Stimulated activated CD4-positive, alpha-beta T cell treated with anti-CD3 and anti-CD28 coated beads, TNF-alpha, amount 100 ng/mL, for 1 hour (primary cell): ENCODE measurements at regions not wholly inside any gene's neighbourhood (a gene's known extent, or its start where the extent isn't known, plus 50 kb on each side); places are given as distances from the start of the nearest gene placed in this dataset.
"Not testable (repeated sequence)": the region's sequence is repeated elsewhere in the genome, so short reads cannot be mapped to it uniquely, and the experiment has no call there.

Experiments
- DNase-seq, 3 donors: peaks; one replicate each; pipeline ENCODE4 v3.0.0-alpha.2; 2020; ENCODE audit warnings: low read depth in 3 of 3, low spot score in 1 of 3

DNA sequence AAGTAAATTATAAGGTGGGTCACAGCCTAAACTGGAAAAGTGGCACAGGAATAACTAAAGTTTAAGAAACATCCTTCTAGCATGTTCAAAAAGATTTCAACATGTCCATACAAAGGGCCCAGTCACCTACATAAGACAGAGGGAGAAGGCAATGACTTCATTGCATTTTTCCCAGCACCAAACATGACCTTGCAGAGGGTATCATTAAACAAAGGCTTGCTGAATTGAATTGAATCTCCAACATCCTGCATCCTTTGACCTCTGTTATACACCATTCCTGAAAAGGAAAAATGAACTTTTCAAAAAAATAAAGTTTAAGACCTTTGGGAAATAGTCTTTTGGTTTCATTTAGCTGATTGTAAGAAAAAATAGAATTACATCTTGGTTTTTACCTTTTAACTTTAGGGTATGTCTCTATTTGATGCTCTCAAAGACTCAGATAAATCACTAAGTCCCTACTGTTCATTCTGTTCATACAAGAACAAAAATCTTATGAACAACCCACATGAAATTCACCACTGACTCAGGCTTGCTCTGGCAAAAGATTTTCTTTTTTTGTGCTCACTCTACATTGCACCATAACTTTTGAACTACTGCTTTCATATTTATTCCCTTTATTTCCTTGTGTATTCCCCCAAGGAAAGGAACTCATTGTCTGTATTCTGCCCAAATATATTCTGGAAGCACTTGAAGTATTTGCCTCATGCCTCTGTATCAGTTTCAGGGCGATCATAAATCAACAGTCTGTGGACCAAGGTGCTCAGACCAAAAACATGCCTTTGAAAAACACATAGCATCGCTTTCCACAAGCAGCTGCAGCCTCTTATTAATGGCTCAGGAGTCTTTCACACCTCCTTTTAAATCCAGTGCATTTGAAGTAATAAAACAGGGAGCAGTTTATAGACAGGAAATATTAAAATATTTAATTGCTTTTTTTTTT, 121.7 kb downstream of the DUSP6 start:
- DNase-seq: no peak

DNA sequence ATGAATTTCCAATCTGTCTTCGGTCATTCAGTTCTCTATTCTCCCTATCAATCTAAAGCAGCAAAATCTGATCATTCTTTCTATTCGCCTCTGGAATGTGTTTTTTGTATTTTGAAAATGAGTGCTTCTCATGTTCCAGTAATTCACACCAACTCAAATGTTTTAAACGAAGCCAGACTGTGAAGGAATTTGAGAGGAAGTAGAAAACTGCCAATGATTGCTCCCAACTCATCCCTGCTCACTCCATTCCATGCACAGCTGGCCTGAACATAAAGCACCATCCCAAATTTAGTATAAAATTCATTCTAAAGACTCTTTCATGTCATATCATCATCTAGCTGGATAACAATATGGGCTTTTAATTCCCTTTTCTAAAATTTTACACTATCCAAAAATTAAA, 123.8 kb downstream of the DUSP6 start:
- DNase-seq: no peak

DNA sequence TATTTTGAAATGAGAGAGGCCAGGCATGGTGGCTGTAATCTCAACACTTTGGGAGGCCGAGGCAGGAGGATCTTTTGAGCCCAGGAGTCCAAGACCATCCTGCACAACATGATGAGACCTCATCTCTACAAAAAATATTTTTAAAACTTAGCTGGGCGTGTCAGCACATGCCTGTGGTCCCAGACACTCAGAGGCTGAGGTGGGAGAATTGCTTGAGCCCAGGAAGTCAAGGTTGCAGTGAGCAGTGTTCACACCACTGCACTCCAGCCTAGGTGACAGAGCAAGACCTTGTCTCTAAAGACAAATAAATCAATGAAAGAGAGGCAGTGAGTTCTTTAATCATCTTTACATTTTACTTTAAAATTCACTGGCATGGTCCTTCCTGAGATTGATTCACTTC, 124.5 kb downstream of the DUSP6 start:
- no peak for DNase-seq

DNA sequence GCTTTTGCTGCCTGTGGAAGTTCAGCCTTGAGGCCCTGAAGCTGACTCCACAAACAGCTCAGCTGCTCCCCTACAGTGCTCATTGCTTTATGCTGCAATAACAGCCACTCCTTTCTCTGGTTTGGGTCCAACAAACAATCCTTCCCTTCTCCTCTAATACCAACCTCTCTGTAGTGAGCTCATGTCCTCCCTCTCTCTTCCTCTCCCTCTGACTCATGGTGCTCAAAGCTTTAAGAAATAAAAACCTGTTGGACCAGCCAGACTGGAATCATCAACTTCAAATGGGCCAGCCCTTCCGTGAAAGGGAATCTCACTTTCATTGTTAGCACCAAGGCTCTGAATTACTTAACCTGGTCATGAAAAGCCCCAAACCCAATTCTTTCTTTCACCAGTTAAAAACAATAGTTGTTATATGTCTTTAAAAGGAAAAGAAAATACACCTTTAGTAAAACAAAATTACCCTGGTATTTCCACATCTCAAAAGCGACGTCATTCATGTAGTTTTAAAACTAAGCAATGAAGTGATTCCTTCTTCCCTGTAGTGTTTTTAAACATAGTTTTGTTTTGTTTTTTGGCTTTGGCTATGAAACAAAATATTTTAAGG, 126.4 kb downstream of the DUSP6 start:
- no peak for DNase-seq

DNA sequence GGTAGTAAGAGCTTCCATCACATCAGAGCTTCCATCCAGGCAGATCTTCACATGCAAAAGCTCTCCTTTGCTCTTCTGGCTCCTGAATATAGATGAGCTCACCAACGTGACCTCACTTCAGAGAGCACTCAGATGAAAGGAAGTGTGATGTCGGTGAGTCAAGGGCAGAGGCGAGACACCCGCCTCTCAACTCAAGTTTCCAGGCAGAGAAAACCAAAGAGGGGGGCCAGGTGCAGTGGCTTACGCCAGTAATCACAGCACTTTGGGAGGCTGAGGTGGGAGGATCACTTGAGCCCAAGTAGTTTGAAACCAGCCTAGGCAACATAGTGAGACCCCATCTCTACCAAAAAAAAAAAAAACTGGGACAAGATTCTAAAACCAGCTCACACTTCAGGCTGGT, 126.9 kb downstream of the DUSP6 start:
- DNase-seq: peak; percentile 27 to 45 (median 43)

DNA sequence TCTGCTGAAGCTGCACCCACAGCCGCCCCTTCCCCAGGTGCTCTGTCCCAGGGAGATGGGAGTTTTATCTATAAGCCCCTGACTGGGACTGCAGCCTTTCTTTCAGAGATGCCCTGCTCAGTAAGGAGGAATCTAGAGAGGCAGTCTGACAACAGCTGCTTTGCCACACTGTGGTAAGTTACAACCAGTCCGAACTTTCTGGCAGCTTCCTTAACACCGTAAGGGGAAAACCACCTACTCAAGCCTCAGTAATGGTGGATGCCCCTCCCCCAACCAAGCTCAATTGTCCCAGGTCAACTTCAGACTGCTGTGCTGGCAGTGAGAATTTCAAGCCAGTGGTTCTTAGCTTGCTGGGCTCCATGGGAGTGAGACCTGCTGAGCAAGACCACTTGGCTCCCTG, 129.7 kb downstream of the DUSP6 start:
- not testable (repeated sequence) for DNase-seq

DNA sequence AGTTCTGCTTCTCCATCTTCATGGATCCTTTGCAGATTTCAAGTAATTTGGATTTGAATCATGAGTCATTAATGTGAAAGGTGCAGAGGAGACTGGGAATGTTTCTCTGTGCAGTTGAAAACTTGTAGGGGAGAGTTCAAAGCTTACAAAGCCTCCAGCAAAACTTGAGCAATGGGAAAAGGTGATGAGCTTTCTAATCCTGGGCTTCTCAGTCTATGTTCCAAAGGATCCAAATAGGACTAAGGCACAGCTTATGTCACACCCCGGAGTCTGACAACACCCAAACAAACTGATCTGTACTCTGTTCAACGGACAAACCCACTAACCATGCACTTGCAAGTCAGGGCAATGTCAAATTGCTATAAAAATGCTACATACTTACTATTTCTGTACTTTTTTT, 134.8 kb downstream of the DUSP6 start:
- no peak for DNase-seq

DNA sequence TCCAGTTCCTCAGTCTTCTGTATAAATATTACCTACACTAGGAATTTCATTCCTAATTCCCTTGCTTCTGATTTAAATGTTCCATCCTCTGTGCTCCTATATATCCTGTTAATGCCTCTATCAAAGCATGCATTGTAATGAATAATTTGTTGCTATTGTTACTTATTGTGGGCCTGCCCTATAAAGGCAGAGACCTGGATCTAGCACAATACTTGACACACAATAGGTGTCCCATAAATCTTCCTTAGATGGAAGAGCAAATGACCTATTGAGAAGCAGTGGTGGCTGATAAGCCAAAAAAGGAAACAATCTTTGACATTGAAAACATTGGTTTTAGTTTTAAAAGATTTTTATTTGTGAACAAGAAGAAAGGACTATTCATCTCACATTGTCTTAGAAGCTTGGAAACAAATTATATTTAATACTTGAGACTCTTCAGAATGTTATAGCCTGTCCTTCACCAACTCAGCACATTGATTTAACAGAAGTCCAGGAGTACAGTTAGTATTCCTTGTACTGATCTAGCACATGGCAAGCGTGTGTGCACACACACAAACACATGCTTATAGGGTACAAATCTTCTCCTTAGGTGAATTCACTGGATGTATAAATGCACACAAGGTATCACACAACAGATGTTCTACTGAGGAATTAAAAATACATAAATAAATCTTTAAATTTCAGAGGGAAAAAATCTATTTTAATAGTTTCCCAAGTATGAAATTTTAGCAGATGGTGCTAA, 135.9 kb downstream of the DUSP6 start:
- DNase-seq: no peak

DNA sequence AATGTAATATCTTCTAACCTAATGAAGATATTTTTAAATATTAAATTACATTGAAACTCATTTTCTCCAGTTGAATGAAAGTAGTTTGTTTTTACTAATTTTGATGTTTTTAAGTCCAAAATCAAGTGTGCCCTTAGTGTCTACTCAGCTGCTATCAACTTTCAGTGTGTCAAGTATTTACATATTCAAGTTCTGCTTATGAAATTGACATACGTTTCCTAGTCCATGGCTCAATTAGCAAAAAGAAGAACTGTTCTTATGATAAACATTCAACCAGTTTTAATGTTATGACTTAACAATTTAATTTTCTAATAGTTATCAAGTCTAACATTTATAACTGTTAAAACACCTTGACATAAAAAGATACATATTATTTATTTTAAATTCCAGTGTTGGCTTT, 137.1 kb downstream of the DUSP6 start:
- no peak for DNase-seq

DNA sequence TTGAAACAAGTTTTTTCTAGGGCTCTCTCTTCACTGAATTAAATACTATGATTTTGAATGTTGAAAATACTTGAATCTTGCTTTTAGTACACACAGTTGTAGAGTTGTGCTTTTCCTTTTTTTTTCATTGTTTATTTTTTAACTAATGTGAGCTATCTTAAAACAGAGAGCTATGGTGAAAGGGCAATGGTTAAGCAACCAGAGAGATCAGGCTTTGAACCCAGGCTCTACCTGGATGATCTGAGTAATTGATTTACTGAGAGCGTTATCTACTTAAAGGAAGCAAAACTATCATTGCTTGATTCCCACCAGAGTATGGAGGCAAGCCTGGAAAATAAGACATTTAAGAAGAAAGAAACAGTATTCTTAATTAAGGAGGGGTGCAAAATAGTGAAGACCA, 138.6 kb downstream of the DUSP6 start:
- DNase-seq: no peak

DNA sequence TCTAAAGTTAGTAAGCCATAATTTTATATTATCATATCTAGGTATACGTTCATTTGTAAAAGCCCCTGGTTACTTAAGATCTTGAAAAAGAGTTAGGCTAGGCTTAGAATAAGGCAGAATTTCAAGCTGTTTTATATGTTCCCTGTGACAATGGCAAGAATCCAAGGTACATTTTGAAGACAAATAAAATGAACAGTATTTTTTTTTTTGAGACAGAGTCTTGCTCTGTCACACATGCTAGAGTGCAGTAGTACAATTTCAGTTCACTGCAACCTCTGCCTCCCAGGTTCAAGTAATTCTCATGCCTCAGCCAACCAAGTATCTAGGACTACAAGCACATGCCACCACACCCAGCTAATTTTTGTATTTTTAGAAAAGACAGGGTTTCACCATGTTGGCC, 139.2 kb downstream of the DUSP6 start:
- no peak for DNase-seq

DNA sequence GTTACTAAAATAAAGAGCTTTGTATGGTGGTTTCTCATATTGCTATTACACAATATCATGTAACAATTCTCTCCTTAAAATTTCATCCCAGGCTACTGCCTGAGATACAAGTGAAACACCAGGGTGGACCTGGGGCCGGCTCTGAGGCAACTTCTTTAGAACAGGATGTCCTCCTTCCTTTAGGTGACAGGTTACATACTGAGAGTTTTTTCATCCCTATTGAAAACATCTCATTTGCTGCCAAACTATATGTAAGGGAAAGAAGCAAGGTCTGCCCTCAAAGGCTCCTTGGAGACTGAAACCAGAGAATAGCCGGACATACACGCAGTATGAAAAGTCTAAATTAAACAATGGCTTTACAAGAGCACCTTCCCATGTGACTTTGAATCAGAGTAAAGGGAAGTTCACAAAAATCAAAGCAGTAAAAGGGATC, 139.9 kb downstream of the DUSP6 start:
- DNase-seq: no peak

DNA sequence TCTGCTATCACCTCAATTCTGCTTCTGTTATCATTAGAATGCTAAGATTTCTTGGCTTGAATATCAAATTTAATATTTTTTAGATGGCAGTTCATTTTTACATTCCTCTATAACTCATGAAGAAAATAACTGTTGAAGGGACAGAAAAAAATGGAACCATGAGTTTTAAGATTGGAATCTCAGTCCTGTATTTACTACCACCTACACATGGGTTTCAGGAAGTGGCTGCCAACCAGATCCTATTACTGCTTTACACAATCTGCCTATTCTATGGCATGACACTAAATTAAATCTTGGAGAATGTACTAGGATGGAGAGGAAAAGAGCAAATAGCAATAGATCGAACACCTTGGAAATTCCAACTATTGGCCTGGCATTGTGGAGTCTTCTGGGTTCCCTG, 140.8 kb downstream of the DUSP6 start:
- DNase-seq: no peak

DNA sequence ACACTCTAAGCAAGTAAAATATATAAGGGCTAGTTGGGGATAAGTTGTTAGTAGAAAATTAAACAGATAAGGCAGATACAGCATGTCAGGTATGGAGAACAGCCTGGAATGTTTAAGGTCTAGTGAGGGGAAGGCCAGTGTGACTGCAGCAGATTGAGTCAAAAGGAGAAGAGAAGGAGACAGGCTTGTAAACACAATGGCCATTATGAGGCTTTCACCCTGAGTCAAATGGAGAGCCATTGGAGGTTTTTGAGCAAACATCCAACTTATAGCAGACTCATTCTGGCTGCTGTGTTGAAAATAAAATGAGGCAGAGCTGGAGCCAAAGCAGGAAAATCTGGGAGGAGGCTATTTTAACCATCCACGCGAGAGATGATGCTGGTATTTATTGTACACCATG, 142.0 kb downstream of the DUSP6 start:
- no peak for DNase-seq

DNA sequence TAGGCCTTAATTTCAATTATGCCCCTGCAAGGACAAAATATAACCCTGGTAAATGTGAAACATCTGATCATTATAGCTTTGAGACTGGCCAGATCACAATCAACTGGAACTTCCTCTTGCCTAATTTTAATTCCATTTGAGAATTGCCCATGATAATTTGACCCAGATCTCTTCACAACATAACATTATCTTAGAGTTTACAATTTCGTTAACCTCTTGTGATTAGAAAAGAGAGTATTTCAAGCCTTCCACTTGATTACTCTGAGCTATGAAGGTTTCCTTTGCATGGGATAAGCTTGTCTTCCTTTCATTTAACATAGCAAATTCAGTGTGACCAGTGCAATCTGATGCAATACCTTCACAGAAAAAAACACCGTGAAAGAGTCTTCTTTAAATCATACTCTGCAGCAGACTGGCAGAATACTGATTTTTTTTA, 143.6 kb downstream of the DUSP6 start:
- DNase-seq: no peak

DNA sequence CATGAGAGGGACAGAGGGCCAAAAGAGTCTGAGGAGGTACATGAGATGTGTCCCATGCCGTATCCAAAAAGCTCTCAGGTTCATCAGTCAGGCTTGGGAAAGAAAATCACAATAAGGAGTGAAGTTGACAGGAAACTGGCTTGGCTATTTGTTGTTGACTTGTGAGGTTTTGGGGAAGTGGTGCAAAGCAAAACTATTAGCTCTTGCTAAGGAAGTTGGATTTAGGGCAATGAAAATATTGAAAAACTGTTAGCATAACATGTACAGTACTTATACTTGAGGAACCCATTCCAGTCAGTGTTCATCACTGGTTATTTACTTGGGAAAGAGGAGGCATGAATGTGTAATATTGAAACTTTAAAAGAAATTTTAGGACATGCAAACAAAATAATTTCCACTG, 145.9 kb downstream of the DUSP6 start:
- no peak for DNase-seq

DNA sequence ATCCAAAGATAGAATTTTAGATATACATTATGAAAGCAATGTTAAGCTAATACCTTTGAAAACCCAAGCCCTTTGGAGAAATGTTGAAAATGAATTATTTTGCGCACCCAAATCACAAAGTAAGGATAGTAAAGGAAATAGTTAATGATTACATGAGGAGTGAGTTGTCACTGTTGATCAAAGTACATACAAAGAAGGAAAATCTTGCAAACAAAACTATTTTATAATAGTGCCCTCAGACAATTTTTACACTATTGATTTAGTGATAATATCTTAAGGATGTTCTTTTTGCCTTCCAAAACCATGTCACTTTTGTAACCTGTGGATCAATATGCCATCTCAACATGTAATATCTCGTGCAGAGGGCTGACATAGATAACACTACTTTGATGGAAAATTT, 146.8 kb downstream of the DUSP6 start:
- no peak for DNase-seq

DNA sequence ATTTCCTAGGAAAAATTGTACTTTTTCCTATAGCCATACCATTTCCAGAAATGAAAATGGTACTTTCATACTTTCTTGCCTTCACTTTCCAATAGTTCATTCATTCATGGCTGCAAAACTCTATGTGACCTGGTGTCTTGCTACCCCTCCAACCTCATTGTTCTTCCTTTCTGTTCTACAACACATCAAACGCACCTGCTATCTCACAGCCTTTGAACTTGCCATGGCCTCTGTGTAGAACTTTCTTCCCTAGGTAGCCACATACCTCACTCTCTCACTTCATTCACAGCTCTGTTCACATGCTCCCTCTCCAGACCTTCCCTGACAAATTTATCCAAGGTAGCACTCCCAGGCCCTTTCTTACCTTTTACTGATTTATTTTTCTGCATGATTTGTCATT, 149.2 kb downstream of the DUSP6 start:
- no peak for DNase-seq

DNA sequence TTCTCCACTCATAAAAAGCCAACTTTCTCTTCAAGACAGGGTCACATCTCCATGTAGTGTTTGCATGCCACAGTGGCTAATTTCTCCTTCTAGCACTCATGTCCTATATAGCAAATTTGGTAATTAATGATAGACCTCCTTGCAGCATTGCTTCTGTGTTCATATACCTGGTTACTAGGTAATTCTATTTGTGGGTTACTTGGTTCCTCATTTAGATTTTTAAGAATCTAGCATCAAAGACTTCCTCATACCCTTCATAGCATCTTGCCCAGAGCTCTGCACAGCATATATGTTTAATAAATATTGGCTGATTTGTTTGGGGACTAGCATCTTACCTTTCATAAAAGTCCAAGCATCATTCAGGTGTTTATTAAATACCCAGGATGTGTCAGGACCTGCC, 152.1 kb downstream of the DUSP6 start:
- DNase-seq: no peak

DNA sequence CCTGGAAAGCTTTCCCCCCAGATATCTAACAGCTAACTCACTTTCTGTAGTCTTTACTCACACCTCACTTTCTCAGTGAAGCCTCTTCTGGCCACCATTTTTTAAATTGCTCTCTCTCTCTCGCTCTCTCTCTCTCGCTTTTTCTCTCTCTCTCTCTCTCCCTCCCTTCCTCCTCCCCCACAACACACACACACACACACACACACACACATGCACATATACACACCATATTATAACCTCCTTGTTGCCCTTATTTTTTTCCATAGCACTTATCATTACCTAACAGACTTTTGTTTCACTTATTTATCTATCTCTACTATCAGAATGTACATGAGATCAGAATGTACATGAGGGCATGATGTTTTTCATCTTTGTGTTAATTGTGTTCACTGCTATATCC, 156.8 kb downstream of the DUSP6 start:
- DNase-seq: no peak

DNA sequence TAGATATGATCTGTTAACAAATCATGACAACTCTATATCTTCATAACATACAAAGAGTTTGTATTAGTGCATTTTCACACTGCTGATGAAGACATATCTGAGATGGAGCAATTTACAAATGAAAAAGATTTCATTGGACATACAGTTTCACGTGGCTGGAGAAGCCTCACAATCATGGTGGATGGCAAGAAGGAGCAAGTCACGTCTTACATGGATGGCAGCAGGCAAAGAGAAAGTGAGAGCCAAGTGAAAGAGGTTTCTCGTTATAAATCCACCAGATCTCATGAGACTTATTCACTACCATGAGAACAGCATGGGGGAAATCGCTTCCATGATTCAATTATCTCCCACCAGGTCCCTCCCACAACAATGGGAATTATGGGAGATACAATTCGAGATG, 157.6 kb downstream of the DUSP6 start:
- DNase-seq: no peak

DNA sequence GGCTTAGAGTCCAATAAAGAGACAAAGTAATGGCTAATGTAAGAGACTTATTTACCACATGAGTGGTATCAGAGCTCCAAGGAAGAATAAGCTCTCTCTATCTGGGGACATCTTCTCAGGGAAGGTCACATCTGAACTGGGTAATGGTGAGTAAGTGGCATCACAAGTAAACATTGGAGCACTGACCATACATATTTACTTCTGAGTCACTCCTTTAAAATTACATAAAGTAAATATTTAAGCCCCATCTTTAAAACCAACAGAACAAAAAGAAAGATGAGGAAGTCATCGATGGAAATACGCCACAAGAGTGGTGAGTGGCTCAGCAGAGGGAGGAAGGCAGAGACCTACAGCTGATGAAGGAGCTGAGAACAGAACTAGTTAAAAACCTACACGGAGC, 159.9 kb downstream of the DUSP6 start:
- no peak for DNase-seq
